Ishikawa (cell line): ENCODE measurements at regions not wholly inside any gene's neighbourhood (a gene's known extent, or its start where the extent isn't known, plus 50 kb on each side); places are given as distances from the start of the nearest gene placed in this dataset.

Experiments used
- EP300 ChIP-seq: IDR thresholded peaks from 2 replicates; pipeline ENCODE4 v1.6.1; 2012; ENCODE audit warnings: borderline replicate concordance
- TF ChIP-seq, protein P1 (sequence below): IDR thresholded peaks from 2 replicates; pipeline ENCODE4 v1.6.1; 2012; ENCODE audit warnings: low read depth, mild to moderate bottlenecking

GRCh38 chr12:91937706-91938105 lies 207.9 kb downstream of the BTG1 start:
- TF ChIP-seq EP300: no peak
- TF ChIP-seq, protein P1, sequence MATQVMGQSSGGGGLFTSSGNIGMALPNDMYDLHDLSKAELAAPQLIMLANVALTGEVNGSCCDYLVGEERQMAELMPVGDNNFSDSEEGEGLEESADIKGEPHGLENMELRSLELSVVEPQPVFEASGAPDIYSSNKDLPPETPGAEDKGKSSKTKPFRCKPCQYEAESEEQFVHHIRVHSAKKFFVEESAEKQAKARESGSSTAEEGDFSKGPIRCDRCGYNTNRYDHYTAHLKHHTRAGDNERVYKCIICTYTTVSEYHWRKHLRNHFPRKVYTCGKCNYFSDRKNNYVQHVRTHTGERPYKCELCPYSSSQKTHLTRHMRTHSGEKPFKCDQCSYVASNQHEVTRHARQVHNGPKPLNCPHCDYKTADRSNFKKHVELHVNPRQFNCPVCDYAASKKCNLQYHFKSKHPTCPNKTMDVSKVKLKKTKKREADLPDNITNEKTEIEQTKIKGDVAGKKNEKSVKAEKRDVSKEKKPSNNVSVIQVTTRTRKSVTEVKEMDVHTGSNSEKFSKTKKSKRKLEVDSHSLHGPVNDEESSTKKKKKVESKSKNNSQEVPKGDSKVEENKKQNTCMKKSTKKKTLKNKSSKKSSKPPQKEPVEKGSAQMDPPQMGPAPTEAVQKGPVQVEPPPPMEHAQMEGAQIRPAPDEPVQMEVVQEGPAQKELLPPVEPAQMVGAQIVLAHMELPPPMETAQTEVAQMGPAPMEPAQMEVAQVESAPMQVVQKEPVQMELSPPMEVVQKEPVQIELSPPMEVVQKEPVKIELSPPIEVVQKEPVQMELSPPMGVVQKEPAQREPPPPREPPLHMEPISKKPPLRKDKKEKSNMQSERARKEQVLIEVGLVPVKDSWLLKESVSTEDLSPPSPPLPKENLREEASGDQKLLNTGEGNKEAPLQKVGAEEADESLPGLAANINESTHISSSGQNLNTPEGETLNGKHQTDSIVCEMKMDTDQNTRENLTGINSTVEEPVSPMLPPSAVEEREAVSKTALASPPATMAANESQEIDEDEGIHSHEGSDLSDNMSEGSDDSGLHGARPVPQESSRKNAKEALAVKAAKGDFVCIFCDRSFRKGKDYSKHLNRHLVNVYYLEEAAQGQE: no peak
